ENCODE measurements at regions not wholly inside any gene's neighbourhood (a gene's known extent, or its start where the extent isn't known, plus 50 kb on each side); places are given as distances from the start of the nearest gene placed in this dataset.

- DNase-seq (ENCODE audit: low spot score in 2 of 2), result no peak
- intact Hi-C loops (cut with DNase I; ENCODE audit: low total_unique reads), result no loop called here
- TF ChIP-seq POLR2A (IDR thresholded peaks at IDR 0.05) (no peak), CTCF (IDR thresholded peaks at IDR 0.05) (no peak)
- no peak overlapping the region for H3K4me3 ChIP-seq (ENCODE audit: low read depth, poor library complexity, severe bottlenecking)
- 85 to 88% methylated on average over 2 of the region's 2 CpGs for WGBS, 2 donors
These were observed 277.1 kb downstream of the RASSF9 start for GRCh38 chr12:85559127-85559526.

GRCh38 chr12:85559536-85559935 is 276.7 kb downstream of the RASSF9 start:
- no peak overlapping the region for H3K4me3 ChIP-seq (ENCODE audit: low read depth, poor library complexity, severe bottlenecking)
- intact Hi-C loops (cut with DNase I; ENCODE audit: low total_unique reads), result no loop called here
- TF ChIP-seq CTCF (IDR thresholded peaks at IDR 0.05) (no peak), POLR2A (IDR thresholded peaks at IDR 0.05) (no peak)
- no peak for DNase-seq (ENCODE audit: low spot score in 2 of 2)

- WGBS, 2 donors, result 80 to 85% methylated on average over 2 of the region's 2 CpGs
- intact Hi-C loops (cut with DNase I; ENCODE audit: low total_unique reads), result no loop called here
- TF ChIP-seq CTCF (IDR thresholded peaks at IDR 0.05) (no peak), POLR2A (IDR thresholded peaks at IDR 0.05) (no peak)
- H3K4me3 ChIP-seq (ENCODE audit: low read depth, poor library complexity, severe bottlenecking), result no peak overlapping the region
- no peak for DNase-seq (ENCODE audit: low spot score in 2 of 2)
These were observed 273.4 kb downstream of the RASSF9 start for GRCh38 chr12:85562765-85563164.

- intact Hi-C loops (cut with DNase I; ENCODE audit: low total_unique reads), result no loop called here
These were observed 271.4 kb downstream of the RASSF9 start for GRCh38 chr12:85564786-85565185.

GRCh38 chr12:85568395-85569103 is 267.7 kb downstream of the RASSF9 start:
- DNase-seq (ENCODE audit: low spot score in 2 of 2), result peak in 1 of 2 donors; percentile 81
- H3K4me3 ChIP-seq (ENCODE audit: low read depth, poor library complexity, severe bottlenecking), result no peak overlapping the region
- intact Hi-C loops (cut with DNase I; ENCODE audit: low total_unique reads), result no loop called here
- WGBS, 2 donors, result 61 to 67% methylated on average over 6 of the region's 6 CpGs
- TF ChIP-seq CTCF (IDR thresholded peaks at IDR 0.05) (no peak), POLR2A (IDR thresholded peaks at IDR 0.05) (no peak)

More at GRCh38 chr12:85564786-85565185, 271.4 kb downstream of the RASSF9 start:
- H3K4me3 ChIP-seq (ENCODE audit: low read depth, poor library complexity, severe bottlenecking), result no peak overlapping the region
- no peak for TF ChIP-seq CTCF (IDR thresholded peaks at IDR 0.05)
- WGBS, 2 donors, result 68 to 90% methylated on average over 4 of the region's 4 CpGs
- no peak for DNase-seq (ENCODE audit: low spot score in 2 of 2)

- no peak for DNase-seq (ENCODE audit: low spot score in 2 of 2)
- 59 to 68% methylated on average over 3 of the region's 3 CpGs for WGBS, 2 donors
- TF ChIP-seq POLR2A (IDR thresholded peaks at IDR 0.05) (no peak), CTCF (IDR thresholded peaks at IDR 0.05) (no peak)
- intact Hi-C loops (cut with DNase I; ENCODE audit: low total_unique reads), result no loop called here
- H3K4me3 ChIP-seq (ENCODE audit: low read depth, poor library complexity, severe bottlenecking), result no peak overlapping the region
These were observed 266.9 kb downstream of the RASSF9 start for GRCh38 chr12:85569261-85569660.

All from lower leg skin (tissue), 4 donors.